ENCODE measurements at regions not wholly inside any gene's neighbourhood (a gene's known extent, or its start where the extent isn't known, plus 50 kb on each side); places are given as distances from the start of the nearest gene placed in this dataset.
"Not testable (repeated sequence)": the region's sequence is repeated elsewhere in the genome, so short reads cannot be mapped to it uniquely, and the experiment has no call there.

GRCh38 chr14:31911160-31911559, 165.9 kb upstream of the ARHGAP5 start:
- no peak for DNase-seq (ENCODE audit: low read depth)
- no peak for TF ChIP-seq CTCF (conservative IDR thresholded peaks at IDR 0.05; ENCODE audit: low read depth, low read length)
- no peak overlapping the region for H3K4me3 ChIP-seq (ENCODE audit: low read length)

- H3K4me3 ChIP-seq (ENCODE audit: low read length): no peak overlapping the region
- no peak for TF ChIP-seq CTCF (conservative IDR thresholded peaks at IDR 0.05; ENCODE audit: low read depth, low read length)
- no peak for DNase-seq (ENCODE audit: low read depth)
Measured at GRCh38 chr14:31913370-31913769, 163.7 kb upstream of the ARHGAP5 start.

GRCh38 chr14:31918289-31918688, 158.8 kb upstream of the ARHGAP5 start:
- not testable (repeated sequence) for H3K4me3 ChIP-seq (ENCODE audit: low read length); DNase-seq (ENCODE audit: low read depth)

GRCh38 chr14:31920001-31920400, 157.1 kb upstream of the ARHGAP5 start:
- no peak for TF ChIP-seq CTCF (conservative IDR thresholded peaks at IDR 0.05; ENCODE audit: low read depth, low read length)
- DNase-seq (ENCODE audit: low read depth): no peak
- H3K4me3 ChIP-seq (ENCODE audit: low read length): no peak overlapping the region

GRCh38 chr14:31920989-31921650, 156.0 kb upstream of the ARHGAP5 start:
- H3K4me3 ChIP-seq (ENCODE audit: low read length): no peak overlapping the region
- no peak for TF ChIP-seq CTCF (conservative IDR thresholded peaks at IDR 0.05; ENCODE audit: low read depth, low read length)
- DNase-seq (ENCODE audit: low read depth): no peak

GRCh38 chr14:31921721-31922120, 155.4 kb upstream of the ARHGAP5 start:
- DNase-seq (ENCODE audit: low read depth): no peak
- H3K4me3 ChIP-seq (ENCODE audit: low read length): no peak overlapping the region
- TF ChIP-seq CTCF (conservative IDR thresholded peaks at IDR 0.05; ENCODE audit: low read depth, low read length): no peak

- no peak overlapping the region for H3K4me3 ChIP-seq (ENCODE audit: low read length)
- TF ChIP-seq CTCF (conservative IDR thresholded peaks at IDR 0.05; ENCODE audit: low read depth, low read length): peak; percentile 62
- no peak for DNase-seq (ENCODE audit: low read depth)
Measured at GRCh38 chr14:31926123-31926522, 151.0 kb upstream of the ARHGAP5 start.
